GM23338 (cell line): ENCODE measurements at regions not wholly inside any gene's neighbourhood (a gene's known extent, or its start where the extent isn't known, plus 50 kb on each side); places are given as distances from the start of the nearest gene placed in this dataset.

Experiments used
- ATAC-seq: fragments of 200-7000 bp; cut with Tn5 transposase; 3 replicates; pipeline ENCODE4 v1.9.1; 2020
- DNase-seq: peaks from one replicate; pipeline ENCODE4 v3.0.0-alpha.2; 2015; ENCODE audit warnings: low spot score
- H2AFZ ChIP-seq: fragments of 200-600 bp; sonication (generic); 2 replicates; pipeline ENCODE4 v1.8.0; 2016; ENCODE audit warnings: antibody characterized with exemption, mild to moderate bottlenecking, moderate library complexity
- H3F3A ChIP-seq: fragments of 200-600 bp; sonication (generic); replicated peaks from 2 replicates; pipeline ENCODE4 v1.8.0; 2017; ENCODE audit warnings: antibody characterized with exemption, mixed run types, low read depth
- H3K27ac ChIP-seq: fragments of 200-600 bp; sonication (generic); 2 replicates; pipeline ENCODE4 v1.6.1; 2016; ENCODE audit warnings: low read depth
- H3K27me3 ChIP-seq: fragments of 200-600 bp; sonication (generic); 2 replicates; pipeline ENCODE4 v1.8.0; 2016; ENCODE audit warnings: mild to moderate bottlenecking, mixed run types, moderate library complexity; ENCODE audit not compliant: insufficient read depth
- H3K36me3 ChIP-seq: fragments of 200-600 bp; sonication (generic); 2 replicates; pipeline ENCODE4 v1.8.0; 2016; ENCODE audit warnings: mild to moderate bottlenecking; ENCODE audit not compliant: insufficient read depth
- H3K4me1 ChIP-seq: fragments of 200-600 bp; sonication (generic); 2 replicates; pipeline ENCODE4 v1.8.0; 2016; ENCODE audit warnings: mild to moderate bottlenecking, moderate library complexity; ENCODE audit not compliant: insufficient read depth
- H3K4me2 ChIP-seq: fragments of 200-600 bp; sonication (generic); 2 replicates; pipeline ENCODE4 v1.7.1; 2017; ENCODE audit warnings: mixed run types
- H3K4me3 ChIP-seq: fragments of 200-600 bp; sonication (generic); 2 replicates; pipeline ENCODE4 v1.6.1; 2016; ENCODE audit warnings: mixed run types
- H3K79me2 ChIP-seq: fragments of 200-600 bp; sonication (generic); replicated peaks from 2 replicates; pipeline ENCODE4 v1.8.0; 2017; ENCODE audit warnings: mild to moderate bottlenecking; ENCODE audit not compliant: insufficient read depth
- H3K9me2 ChIP-seq: fragments of 200-600 bp; sonication (generic); 2 replicates; pipeline ENCODE4 v1.8.0; 2017; ENCODE audit not compliant: insufficient read depth
- H4K20me1 ChIP-seq: fragments of 200-600 bp; sonication (generic); replicated peaks from 2 replicates; pipeline ENCODE4 v1.8.0; 2017; ENCODE audit warnings: mild to moderate bottlenecking; ENCODE audit not compliant: insufficient read depth
- H3K27ac Mint-ChIP-seq: 2 replicates; pipeline ENCODE4 v1.8.0; 2020; ENCODE audit warnings: inconsistent platforms, mild to moderate bottlenecking, moderate library complexity, mixed read lengths
- H3K27me3 Mint-ChIP-seq: 3 replicates; pipeline ENCODE4 v1.8.0; 2022; ENCODE audit warnings: low read depth, mild to moderate bottlenecking, moderate library complexity, mixed read lengths, inconsistent platforms; ENCODE audit not compliant: insufficient read depth, poor library complexity
- H3K36me3 Mint-ChIP-seq: 3 replicates; pipeline ENCODE4 v1.8.0; 2021; ENCODE audit warnings: low read depth, mild to moderate bottlenecking, inconsistent platforms, moderate library complexity, mixed read lengths
- H3K4me1 Mint-ChIP-seq: 3 replicates; pipeline ENCODE4 v1.8.0; 2020; ENCODE audit warnings: mild to moderate bottlenecking, inconsistent platforms, mixed read lengths
- H3K4me3 Mint-ChIP-seq: 3 replicates; pipeline ENCODE4 v1.8.0; 2021; ENCODE audit warnings: moderate library complexity, mild to moderate bottlenecking, inconsistent platforms, mixed read lengths
- H3K9me3 Mint-ChIP-seq: 3 replicates; pipeline ENCODE4 v1.8.0; 2020; ENCODE audit warnings: moderate library complexity, mild to moderate bottlenecking, inconsistent platforms, mixed read lengths
- CREB1 ChIP-seq: fragments of 250-450 bp; sonication (Bioruptor Pico); IDR thresholded peaks from 2 replicates; pipeline ENCODE4 v1.5.0; 2020; ENCODE audit warnings: low read depth, mild to moderate bottlenecking, moderate library complexity
- EZH2phosphoT487 ChIP-seq: fragments of 200-600 bp; sonication (generic); IDR thresholded peaks from one replicate; pipeline ENCODE4 v1.8.1; 2018; ENCODE audit warnings: antibody characterized with exemption; ENCODE audit not compliant: unreplicated experiment
- JUNB ChIP-seq: IDR thresholded peaks from one replicate; pipeline ENCODE4 v1.6.1; 2016; ENCODE audit warnings: antibody characterized with exemption; ENCODE audit not compliant: unreplicated experiment
- POLR2AphosphoS5 ChIP-seq: IDR thresholded peaks from 2 replicates; pipeline ENCODE4 v1.6.1; 2016; ENCODE audit warnings: antibody characterized with exemption, low read depth
- STAT1 ChIP-seq: IDR thresholded peaks from one replicate; pipeline ENCODE4 v1.6.1; 2016; ENCODE audit warnings: antibody characterized with exemption; ENCODE audit not compliant: unreplicated experiment
- TF ChIP-seq, protein P1 (sequence below), 2 experiments: fragments of 200-600 bp in 1 of 2; sonication (generic) in 1 of 2; conservative IDR thresholded peaks; 2 replicates each; pipeline versions ENCODE4 v1.5.1 to v1.6.1; 2016 to 2017; ENCODE audit warnings: antibody characterized with exemption in 2 of 2, low read depth in 2 of 2, mild to moderate bottlenecking in 2 of 2, moderate library complexity in 1 of 2
- TF ChIP-seq, protein P2 (sequence below): IDR thresholded peaks from 2 replicates; pipeline ENCODE4 v1.6.1; 2016; ENCODE audit warnings: antibody characterized with exemption
- TF ChIP-seq, protein P3 (sequence below): IDR thresholded peaks from one replicate; pipeline ENCODE4 v1.6.1; 2018; ENCODE audit warnings: antibody characterized with exemption; ENCODE audit not compliant: unreplicated experiment
- TF ChIP-seq, protein P4 (sequence below): fragments of 250-450 bp; sonication (Bioruptor Pico); IDR thresholded peaks from 2 replicates; pipeline ENCODE4 v1.5.0; 2020; ENCODE audit warnings: mild to moderate bottlenecking, moderate library complexity

DNA sequence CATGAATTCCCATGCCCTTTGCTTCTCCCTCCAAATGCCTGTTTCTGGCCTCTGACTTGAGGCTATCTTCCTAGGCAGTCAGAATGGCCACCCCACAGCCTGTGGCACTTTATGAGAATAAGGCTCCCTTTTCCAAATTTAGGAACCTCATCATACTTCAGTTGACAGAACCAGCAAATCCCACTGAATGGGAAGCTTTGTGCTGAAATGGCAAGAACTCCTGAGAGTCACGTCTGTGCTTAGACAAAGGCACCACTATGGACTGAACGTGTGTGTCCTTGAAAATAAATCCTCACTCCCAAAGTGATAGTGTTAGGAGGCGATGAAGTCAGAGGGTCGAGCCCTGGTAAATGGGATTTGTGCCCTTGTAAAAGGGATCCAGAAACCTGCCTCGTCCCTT lies 559.9 kb upstream of the SOX11 start (continued):
- TF ChIP-seq, protein P1, sequence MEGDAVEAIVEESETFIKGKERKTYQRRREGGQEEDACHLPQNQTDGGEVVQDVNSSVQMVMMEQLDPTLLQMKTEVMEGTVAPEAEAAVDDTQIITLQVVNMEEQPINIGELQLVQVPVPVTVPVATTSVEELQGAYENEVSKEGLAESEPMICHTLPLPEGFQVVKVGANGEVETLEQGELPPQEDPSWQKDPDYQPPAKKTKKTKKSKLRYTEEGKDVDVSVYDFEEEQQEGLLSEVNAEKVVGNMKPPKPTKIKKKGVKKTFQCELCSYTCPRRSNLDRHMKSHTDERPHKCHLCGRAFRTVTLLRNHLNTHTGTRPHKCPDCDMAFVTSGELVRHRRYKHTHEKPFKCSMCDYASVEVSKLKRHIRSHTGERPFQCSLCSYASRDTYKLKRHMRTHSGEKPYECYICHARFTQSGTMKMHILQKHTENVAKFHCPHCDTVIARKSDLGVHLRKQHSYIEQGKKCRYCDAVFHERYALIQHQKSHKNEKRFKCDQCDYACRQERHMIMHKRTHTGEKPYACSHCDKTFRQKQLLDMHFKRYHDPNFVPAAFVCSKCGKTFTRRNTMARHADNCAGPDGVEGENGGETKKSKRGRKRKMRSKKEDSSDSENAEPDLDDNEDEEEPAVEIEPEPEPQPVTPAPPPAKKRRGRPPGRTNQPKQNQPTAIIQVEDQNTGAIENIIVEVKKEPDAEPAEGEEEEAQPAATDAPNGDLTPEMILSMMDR (conservative IDR thresholded peaks at IDR 0.05; ENCODE audit: low read depth in 2 of 2): no peak
- no peak for TF ChIP-seq POLR2AphosphoS5
- TF ChIP-seq EZH2phosphoT487: no peak
- TF ChIP-seq, protein P2, sequence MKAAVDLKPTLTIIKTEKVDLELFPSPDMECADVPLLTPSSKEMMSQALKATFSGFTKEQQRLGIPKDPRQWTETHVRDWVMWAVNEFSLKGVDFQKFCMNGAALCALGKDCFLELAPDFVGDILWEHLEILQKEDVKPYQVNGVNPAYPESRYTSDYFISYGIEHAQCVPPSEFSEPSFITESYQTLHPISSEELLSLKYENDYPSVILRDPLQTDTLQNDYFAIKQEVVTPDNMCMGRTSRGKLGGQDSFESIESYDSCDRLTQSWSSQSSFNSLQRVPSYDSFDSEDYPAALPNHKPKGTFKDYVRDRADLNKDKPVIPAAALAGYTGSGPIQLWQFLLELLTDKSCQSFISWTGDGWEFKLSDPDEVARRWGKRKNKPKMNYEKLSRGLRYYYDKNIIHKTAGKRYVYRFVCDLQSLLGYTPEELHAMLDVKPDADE: no peak

DNA sequence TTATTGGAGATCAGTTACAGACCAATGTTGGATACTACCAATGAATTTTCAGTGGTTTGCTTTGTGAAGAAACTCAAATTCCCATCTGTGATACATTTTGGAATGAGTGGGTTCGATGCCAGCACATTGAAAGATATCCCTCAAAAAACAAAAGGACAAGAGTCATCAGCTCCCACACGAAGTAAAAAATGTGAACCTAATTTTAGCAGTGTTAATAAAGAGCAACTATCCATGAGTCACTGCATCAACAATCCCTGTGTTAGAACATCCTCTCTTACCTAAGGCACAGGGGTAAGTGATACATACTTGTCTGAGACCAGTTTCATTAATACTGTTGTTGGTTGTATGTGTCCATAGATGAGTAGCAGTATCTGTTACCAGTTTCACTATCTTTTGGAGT lies 551.8 kb upstream of the SOX11 start:
- peaks cover 15% of the 10 kb centered on the region; the same call in 2 of the 3 replicates for H3K36me3 Mint-ChIP-seq
- H3K4me3 Mint-ChIP-seq: no peak overlapping the region
- no peak for ATAC-seq

More for the DNA sequence above, 551.8 kb upstream of the SOX11 start:
- no peaks in the 10 kb centered on the region for H3K9me2 ChIP-seq
- no peak overlapping the region for H3K27ac Mint-ChIP-seq
- H3K27me3 Mint-ChIP-seq: peaks cover 2% of the 10 kb centered on the region
- no peak overlapping the region for H3K27ac ChIP-seq
- no peaks in the 10 kb centered on the region for H3K27me3 ChIP-seq
- H4K20me1 ChIP-seq: no peaks in the 10 kb centered on the region
- H3K79me2 ChIP-seq: no peaks in the 10 kb centered on the region
- no peak for DNase-seq
- no peaks in the 10 kb centered on the region for H3K4me1 Mint-ChIP-seq
- no peaks in the 10 kb centered on the region for H3F3A ChIP-seq
- H3K4me2 ChIP-seq: no peak overlapping the region
- peaks cover 61% of the 10 kb centered on the region for H3K9me3 Mint-ChIP-seq
- no peak overlapping the region for H3K4me3 ChIP-seq
- H2AFZ ChIP-seq: no peak overlapping the region
- TF ChIP-seq, protein P3, sequence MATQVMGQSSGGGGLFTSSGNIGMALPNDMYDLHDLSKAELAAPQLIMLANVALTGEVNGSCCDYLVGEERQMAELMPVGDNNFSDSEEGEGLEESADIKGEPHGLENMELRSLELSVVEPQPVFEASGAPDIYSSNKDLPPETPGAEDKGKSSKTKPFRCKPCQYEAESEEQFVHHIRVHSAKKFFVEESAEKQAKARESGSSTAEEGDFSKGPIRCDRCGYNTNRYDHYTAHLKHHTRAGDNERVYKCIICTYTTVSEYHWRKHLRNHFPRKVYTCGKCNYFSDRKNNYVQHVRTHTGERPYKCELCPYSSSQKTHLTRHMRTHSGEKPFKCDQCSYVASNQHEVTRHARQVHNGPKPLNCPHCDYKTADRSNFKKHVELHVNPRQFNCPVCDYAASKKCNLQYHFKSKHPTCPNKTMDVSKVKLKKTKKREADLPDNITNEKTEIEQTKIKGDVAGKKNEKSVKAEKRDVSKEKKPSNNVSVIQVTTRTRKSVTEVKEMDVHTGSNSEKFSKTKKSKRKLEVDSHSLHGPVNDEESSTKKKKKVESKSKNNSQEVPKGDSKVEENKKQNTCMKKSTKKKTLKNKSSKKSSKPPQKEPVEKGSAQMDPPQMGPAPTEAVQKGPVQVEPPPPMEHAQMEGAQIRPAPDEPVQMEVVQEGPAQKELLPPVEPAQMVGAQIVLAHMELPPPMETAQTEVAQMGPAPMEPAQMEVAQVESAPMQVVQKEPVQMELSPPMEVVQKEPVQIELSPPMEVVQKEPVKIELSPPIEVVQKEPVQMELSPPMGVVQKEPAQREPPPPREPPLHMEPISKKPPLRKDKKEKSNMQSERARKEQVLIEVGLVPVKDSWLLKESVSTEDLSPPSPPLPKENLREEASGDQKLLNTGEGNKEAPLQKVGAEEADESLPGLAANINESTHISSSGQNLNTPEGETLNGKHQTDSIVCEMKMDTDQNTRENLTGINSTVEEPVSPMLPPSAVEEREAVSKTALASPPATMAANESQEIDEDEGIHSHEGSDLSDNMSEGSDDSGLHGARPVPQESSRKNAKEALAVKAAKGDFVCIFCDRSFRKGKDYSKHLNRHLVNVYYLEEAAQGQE: no peak
- no peak for TF ChIP-seq CREB1
- no peak for TF ChIP-seq STAT1
- no peak for TF ChIP-seq JUNB
- TF ChIP-seq, protein P4, sequence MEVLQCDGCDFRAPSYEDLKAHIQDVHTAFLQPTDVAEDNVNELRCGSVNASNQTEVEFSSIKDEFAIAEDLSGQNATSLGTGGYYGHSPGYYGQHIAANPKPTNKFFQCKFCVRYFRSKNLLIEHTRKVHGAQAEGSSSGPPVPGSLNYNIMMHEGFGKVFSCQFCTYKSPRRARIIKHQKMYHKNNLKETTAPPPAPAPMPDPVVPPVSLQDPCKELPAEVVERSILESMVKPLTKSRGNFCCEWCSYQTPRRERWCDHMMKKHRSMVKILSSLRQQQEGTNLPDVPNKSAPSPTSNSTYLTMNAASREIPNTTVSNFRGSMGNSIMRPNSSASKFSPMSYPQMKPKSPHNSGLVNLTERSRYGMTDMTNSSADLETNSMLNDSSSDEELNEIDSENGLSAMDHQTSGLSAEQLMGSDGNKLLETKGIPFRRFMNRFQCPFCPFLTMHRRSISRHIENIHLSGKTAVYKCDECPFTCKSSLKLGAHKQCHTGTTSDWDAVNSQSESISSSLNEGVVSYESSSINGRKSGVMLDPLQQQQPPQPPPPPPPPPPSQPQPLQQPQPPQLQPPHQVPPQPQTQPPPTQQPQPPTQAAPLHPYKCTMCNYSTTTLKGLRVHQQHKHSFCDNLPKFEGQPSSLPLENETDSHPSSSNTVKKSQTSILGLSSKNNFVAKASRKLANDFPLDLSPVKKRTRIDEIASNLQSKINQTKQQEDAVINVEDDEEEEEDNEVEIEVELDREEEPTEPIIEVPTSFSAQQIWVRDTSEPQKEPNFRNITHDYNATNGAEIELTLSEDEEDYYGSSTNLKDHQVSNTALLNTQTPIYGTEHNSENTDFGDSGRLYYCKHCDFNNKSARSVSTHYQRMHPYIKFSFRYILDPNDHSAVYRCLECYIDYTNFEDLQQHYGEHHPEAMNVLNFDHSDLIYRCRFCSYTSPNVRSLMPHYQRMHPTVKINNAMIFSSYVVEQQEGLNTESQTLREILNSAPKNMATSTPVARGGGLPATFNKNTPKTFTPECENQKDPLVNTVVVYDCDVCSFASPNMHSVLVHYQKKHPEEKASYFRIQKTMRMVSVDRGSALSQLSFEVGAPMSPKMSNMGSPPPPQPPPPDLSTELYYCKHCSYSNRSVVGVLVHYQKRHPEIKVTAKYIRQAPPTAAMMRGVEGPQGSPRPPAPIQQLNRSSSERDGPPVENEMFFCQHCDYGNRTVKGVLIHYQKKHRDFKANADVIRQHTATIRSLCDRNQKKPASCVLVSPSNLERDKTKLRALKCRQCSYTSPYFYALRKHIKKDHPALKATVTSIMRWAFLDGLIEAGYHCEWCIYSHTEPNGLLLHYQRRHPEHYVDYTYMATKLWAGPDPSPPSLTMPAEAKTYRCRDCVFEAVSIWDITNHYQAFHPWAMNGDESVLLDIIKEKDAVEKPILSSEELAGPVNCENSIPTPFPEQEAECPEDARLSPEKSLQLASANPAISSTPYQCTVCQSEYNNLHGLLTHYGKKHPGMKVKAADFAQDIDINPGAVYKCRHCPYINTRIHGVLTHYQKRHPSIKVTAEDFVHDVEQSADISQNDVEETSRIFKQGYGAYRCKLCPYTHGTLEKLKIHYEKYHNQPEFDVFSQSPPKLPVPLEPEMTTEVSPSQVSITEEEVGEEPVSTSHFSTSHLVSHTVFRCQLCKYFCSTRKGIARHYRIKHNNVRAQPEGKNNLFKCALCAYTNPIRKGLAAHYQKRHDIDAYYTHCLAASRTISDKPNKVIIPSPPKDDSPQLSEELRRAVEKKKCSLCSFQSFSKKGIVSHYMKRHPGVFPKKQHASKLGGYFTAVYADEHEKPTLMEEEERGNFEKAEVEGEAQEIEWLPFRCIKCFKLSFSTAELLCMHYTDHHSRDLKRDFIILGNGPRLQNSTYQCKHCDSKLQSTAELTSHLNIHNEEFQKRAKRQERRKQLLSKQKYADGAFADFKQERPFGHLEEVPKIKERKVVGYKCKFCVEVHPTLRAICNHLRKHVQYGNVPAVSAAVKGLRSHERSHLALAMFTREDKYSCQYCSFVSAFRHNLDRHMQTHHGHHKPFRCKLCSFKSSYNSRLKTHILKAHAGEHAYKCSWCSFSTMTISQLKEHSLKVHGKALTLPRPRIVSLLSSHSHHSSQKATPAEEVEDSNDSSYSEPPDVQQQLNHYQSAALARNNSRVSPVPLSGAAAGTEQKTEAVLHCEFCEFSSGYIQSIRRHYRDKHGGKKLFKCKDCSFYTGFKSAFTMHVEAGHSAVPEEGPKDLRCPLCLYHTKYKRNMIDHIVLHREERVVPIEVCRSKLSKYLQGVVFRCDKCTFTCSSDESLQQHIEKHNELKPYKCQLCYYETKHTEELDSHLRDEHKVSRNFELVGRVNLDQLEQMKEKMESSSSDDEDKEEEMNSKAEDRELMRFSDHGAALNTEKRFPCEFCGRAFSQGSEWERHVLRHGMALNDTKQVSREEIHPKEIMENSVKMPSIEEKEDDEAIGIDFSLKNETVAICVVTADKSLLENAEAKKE (CRISPR knock-in tag): no peak
- H3K36me3 ChIP-seq: no peaks in the 10 kb centered on the region
- H3K4me1 ChIP-seq: no peaks in the 10 kb centered on the region
